Sigmoid colon (tissue), 4 donors: ENCODE measurements at regions not wholly inside any gene's neighbourhood (a gene's known extent, or its start where the extent isn't known, plus 50 kb on each side); places are given as distances from the start of the nearest gene placed in this dataset.

Experiments
- POLR2A ChIP-seq, 2 donors: fragments of 450-650 bp; IDR thresholded peaks; one replicate each; pipeline ENCODE4 v1.6.1; 2016; ENCODE audit warnings: antibody characterized with exemption in 2 of 2, mild to moderate bottlenecking in 2 of 2, moderate library complexity in 2 of 2
- POLR2AphosphoS5 ChIP-seq, 4 donors: sonication (generic); formaldehyde crosslinking; IDR thresholded peaks; one replicate each; pipeline ENCODE4 v1.6.1; 2017; ENCODE audit warnings: antibody characterized with exemption in 4 of 4

GRCh38 chr5:60338846-60339245 lies 361.1 kb downstream of the DEPDC1B start:
- TF ChIP-seq POLR2AphosphoS5 (IDR thresholded peaks at IDR 0.05) = no peak
- TF ChIP-seq POLR2A (IDR thresholded peaks at IDR 0.05) = no peak
